OCI-LY3 (cell line): ENCODE measurements at regions not wholly inside any gene's neighbourhood (a gene's known extent, or its start where the extent isn't known, plus 50 kb on each side); places are given as distances from the start of the nearest gene placed in this dataset.

ENCODE experiments used
- H2AFZ ChIP-seq: fragments of 200-600, 300-600 bp; shearing (Covaris generic); 2 replicates; pipeline ENCODE4 v1.6.0; 2014; ENCODE audit warnings: antibody characterized with exemption, low read depth, low read length
- H3K27ac ChIP-seq: fragments of 200-600, 300-600 bp; sonication (generic); 2 replicates; pipeline ENCODE4 v1.5.1; 2014; ENCODE audit warnings: mild to moderate bottlenecking, low read length, moderate library complexity, mixed read lengths
- H3K27me3 ChIP-seq: fragments of 200-600, 300-600 bp; sonication (generic); 2 replicates; pipeline ENCODE4 v1.6.1; 2014; ENCODE audit warnings: low read depth, low read length, mixed read lengths
- H3K36me3 ChIP-seq: fragments of 200-600, 300-600 bp; sonication (generic); replicated peaks from 2 replicates; pipeline ENCODE3; 2014; ENCODE audit warnings: low read depth, low read length, mixed read lengths
- H3K4me1 ChIP-seq: fragments of 300-600, 200-600 bp; sonication (generic); 2 replicates; pipeline ENCODE4 v1.6.1; 2014; ENCODE audit warnings: low read length, mixed read lengths
- H3K4me2 ChIP-seq: fragments of 200-600, 300-600 bp; sonication (generic); 2 replicates; pipeline ENCODE4 v1.6.1; 2014; ENCODE audit warnings: low read length, mixed read lengths
- H3K4me3 ChIP-seq: fragments of 300-600, 200-600 bp; sonication (generic); 2 replicates; pipeline ENCODE4 v1.5.1; 2014; ENCODE audit warnings: antibody characterized with exemption, mild to moderate bottlenecking, low read length, moderate library complexity
- H3K79me2 ChIP-seq: fragments of 300-600, 200-600 bp; shearing (Covaris generic); 2 replicates; pipeline ENCODE4 v1.6.1; 2014; ENCODE audit warnings: mild to moderate bottlenecking, low read length, mixed read lengths
- H3K9ac ChIP-seq: fragments of 300-600, 200-600 bp; shearing (Covaris generic); 2 replicates; pipeline ENCODE4 v1.6.0; 2014; ENCODE audit warnings: mild to moderate bottlenecking, low read length, moderate library complexity
- H3K9me3 ChIP-seq: fragments of 200-600, 300-600 bp; shearing (Covaris generic); 2 replicates; pipeline ENCODE4 v1.6.1; 2014; ENCODE audit warnings: low read length, mixed read lengths; ENCODE audit not compliant: insufficient read depth
- H4K20me1 ChIP-seq: fragments of 200-600, 300-600 bp; sonication (generic); 2 replicates; pipeline ENCODE4 v1.6.1; 2016; ENCODE audit warnings: low read length, mixed read lengths; ENCODE audit not compliant: insufficient read depth
- EZH2phosphoT487 ChIP-seq: fragments of 200-600 bp; shearing (Covaris generic); IDR thresholded peaks from 2 replicates; pipeline ENCODE4 v1.6.1; 2018; ENCODE audit warnings: antibody characterized with exemption, mixed run types, low read depth
- TF ChIP-seq, protein P1 (sequence below): fragments of 200-600, 300-600 bp; sonication (generic); IDR thresholded peaks from 2 replicates; pipeline ENCODE4 v1.5.1; 2014; ENCODE audit warnings: antibody characterized with exemption, low read length, low read depth

GRCh38 chr12:115336506-115336905 lies 652.5 kb upstream of the TBX3 start:
- Histone ChIP-seq H3K36me3 (no peaks in the 10 kb centered on the region), H3K9me3 (no peaks in the 10 kb centered on the region), H2AFZ (no peak overlapping the region), H3K9ac (no peak overlapping the region), H3K27me3 (peaks cover 34% of the 10 kb centered on the region), H3K4me2 (no peak overlapping the region), H3K79me2 (no peaks in the 10 kb centered on the region), H4K20me1 (no peaks in the 10 kb centered on the region), H3K4me1 (peaks cover 16% of the 10 kb centered on the region), H3K4me3 (no peak overlapping the region), H3K27ac (no peak overlapping the region)
- TF ChIP-seq EZH2phosphoT487 = no peak
- TF ChIP-seq, protein P1, sequence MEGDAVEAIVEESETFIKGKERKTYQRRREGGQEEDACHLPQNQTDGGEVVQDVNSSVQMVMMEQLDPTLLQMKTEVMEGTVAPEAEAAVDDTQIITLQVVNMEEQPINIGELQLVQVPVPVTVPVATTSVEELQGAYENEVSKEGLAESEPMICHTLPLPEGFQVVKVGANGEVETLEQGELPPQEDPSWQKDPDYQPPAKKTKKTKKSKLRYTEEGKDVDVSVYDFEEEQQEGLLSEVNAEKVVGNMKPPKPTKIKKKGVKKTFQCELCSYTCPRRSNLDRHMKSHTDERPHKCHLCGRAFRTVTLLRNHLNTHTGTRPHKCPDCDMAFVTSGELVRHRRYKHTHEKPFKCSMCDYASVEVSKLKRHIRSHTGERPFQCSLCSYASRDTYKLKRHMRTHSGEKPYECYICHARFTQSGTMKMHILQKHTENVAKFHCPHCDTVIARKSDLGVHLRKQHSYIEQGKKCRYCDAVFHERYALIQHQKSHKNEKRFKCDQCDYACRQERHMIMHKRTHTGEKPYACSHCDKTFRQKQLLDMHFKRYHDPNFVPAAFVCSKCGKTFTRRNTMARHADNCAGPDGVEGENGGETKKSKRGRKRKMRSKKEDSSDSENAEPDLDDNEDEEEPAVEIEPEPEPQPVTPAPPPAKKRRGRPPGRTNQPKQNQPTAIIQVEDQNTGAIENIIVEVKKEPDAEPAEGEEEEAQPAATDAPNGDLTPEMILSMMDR = no peak

DNA sequence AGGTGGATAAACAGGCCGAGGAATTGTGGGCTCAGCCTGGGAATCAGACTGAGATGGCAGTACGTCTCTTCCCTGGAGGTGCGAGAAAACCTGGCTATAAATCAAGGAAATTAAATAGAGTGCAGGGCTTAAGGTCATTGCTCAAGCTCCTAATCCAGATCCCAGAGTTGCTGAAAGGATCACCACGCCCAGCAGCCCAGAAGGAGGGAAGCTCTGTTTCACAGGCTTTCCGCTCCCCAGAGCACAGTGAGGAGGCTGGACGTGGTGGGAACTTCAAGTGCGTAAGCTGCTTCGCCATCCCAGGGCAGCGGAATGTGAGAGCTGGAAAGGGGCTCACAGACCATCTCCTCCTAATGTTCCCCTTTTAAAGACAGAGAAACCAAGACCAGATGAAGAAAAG lies 651.6 kb upstream of the TBX3 start:
- TF ChIP-seq, protein P1 = no peak
- no peak for TF ChIP-seq EZH2phosphoT487
- Histone ChIP-seq H3K4me2 (no peak overlapping the region), H3K4me1 (peaks cover 16% of the 10 kb centered on the region), H3K79me2 (no peaks in the 10 kb centered on the region), H4K20me1 (no peaks in the 10 kb centered on the region), H2AFZ (no peak overlapping the region), H3K4me3 (no peak overlapping the region), H3K27me3 (peaks cover 36% of the 10 kb centered on the region), H3K9me3 (no peaks in the 10 kb centered on the region), H3K9ac (no peak overlapping the region), H3K36me3 (no peaks in the 10 kb centered on the region), H3K27ac (no peak overlapping the region)

DNA sequence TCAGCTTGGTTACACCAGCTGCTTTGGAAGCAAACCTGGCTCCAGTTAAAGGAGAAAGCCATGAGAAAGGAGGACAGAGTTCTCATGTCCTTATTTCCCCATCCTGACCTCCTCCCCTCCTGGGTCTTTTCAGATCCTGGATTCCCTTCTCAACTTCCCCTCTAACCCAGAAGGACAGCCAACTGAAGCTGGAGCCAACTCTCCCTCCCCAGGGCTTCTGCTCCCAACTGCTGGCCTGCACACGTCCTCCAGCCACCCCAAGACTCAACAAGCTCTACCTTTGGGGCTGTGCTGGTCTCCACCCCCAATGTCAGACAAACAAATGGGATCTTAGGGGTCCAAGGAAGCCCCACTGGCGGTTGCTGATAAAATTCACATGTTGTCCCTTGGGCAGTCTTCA lies 651.1 kb upstream of the TBX3 start:
- Histone ChIP-seq H3K27ac (no peak overlapping the region), H3K9ac (no peak overlapping the region), H3K4me1 (peaks cover 16% of the 10 kb centered on the region), H2AFZ (no peak overlapping the region), H3K79me2 (no peaks in the 10 kb centered on the region), H3K36me3 (no peaks in the 10 kb centered on the region), H3K4me3 (no peak overlapping the region), H4K20me1 (no peaks in the 10 kb centered on the region), H3K9me3 (no peaks in the 10 kb centered on the region), H3K4me2 (no peak overlapping the region), H3K27me3 (peaks cover 42% of the 10 kb centered on the region)
- TF ChIP-seq EZH2phosphoT487 = no peak
- TF ChIP-seq, protein P1 = no peak

DNA sequence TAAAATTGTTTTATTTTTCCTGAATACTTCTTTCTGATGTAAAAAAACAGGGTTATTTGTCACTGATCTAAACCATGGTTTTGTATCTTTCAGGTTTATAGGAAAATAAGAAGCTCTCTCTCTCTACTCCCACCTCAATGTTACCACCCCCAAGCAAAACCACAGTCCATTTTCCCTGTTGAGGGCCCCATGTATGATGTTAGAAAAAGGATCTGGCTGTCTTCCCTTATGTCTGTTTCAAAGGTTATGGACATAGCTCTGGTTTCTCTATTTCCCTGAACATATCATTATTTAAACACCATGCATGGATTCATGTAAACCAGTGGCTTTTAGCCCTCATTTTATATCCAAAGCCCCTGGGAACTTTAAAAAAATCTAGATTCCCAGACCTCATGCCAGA lies 649.0 kb upstream of the TBX3 start:
- H3K27ac ChIP-seq = no peak overlapping the region
- H3K4me3 ChIP-seq = no peak overlapping the region
- H4K20me1 ChIP-seq = no peaks in the 10 kb centered on the region
- H3K27me3 ChIP-seq = peaks cover 43% of the 10 kb centered on the region
- H3K79me2 ChIP-seq = no peaks in the 10 kb centered on the region
- no peaks in the 10 kb centered on the region for H3K9me3 ChIP-seq
- no peak for TF ChIP-seq EZH2phosphoT487
- TF ChIP-seq, protein P1 = no peak
- no peak overlapping the region for H2AFZ ChIP-seq
- H3K9ac ChIP-seq = no peak overlapping the region
- no peaks in the 10 kb centered on the region for H3K36me3 ChIP-seq
- H3K4me1 ChIP-seq = no peaks in the 10 kb centered on the region
- no peak overlapping the region for H3K4me2 ChIP-seq
